Stimulated activated effector memory CD8-positive, alpha-beta T cell treated with anti-CD3 and anti-CD28 coated beads, Interleukin-12 subunit alpha, Interleukin-12 subunit beta, amount 100 ng/mL, for 72 hours (primary cell): ENCODE measurements at regions not wholly inside any gene's neighbourhood (a gene's known extent, or its start where the extent isn't known, plus 50 kb on each side); places are given as distances from the start of the nearest gene placed in this dataset.

Source experiments
- ATAC-seq: fragments of 150-1000 bp; cut with Tn5 transposase; 2 replicates; pipeline ENCODE4 v1.10.0; 2021
- DNase-seq, 2 donors: peaks; one replicate each; pipeline ENCODE4 v3.0.0; 2021 to 2022; ENCODE audit warnings: low spot score in 2 of 2
- H3K27ac Mint-ChIP-seq: one replicate; pipeline ENCODE4 v1.8.0; 2022; ENCODE audit warnings: mild to moderate bottlenecking, mixed read lengths
- H3K36me3 Mint-ChIP-seq: one replicate; pipeline ENCODE4 v1.8.0; 2022; ENCODE audit warnings: mild to moderate bottlenecking, mixed read lengths
- H3K4me1 Mint-ChIP-seq: one replicate; pipeline ENCODE4 v1.8.0; 2022; ENCODE audit warnings: mixed read lengths
- H3K4me3 Mint-ChIP-seq: one replicate; pipeline ENCODE4 v1.8.0; 2022; ENCODE audit warnings: mild to moderate bottlenecking, mixed read lengths
- H3K9me3 Mint-ChIP-seq: one replicate; pipeline ENCODE4 v1.8.0; 2022; ENCODE audit warnings: mixed read lengths

DNA sequence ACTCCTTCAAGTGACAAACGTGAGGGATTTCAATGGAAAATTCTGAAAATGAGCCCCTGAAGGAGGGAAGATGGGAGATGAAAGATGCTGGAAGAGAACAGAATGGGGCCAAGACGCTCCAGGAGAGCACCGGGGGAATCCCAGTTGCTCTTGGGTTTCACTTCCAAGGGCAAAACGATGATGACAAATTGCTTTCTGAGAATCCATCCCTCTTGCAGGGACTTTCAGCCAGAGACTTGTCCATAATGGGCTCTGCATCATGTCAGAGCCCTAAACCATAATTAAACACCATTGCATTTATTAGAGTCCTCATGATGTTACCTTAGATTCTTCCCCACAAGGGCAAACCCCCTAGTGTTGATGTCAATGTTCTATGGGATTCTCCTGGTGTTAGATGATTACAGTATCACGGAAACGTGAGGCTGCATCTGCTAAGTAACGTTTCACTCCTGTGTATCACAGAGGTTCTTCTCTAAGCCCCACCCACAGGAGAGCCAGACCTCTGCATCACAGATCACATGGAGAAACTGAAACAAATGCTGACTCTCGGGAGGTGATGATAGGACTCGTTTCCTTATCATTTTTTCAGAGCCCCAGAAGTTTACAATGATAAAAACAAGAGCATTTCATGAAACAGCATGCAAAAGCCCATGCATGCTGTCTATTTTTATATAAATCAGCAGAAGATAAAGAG lies 114.4 kb downstream of the TENT4A start:
- peak; percentile 9 to 61 for DNase-seq

DNA sequence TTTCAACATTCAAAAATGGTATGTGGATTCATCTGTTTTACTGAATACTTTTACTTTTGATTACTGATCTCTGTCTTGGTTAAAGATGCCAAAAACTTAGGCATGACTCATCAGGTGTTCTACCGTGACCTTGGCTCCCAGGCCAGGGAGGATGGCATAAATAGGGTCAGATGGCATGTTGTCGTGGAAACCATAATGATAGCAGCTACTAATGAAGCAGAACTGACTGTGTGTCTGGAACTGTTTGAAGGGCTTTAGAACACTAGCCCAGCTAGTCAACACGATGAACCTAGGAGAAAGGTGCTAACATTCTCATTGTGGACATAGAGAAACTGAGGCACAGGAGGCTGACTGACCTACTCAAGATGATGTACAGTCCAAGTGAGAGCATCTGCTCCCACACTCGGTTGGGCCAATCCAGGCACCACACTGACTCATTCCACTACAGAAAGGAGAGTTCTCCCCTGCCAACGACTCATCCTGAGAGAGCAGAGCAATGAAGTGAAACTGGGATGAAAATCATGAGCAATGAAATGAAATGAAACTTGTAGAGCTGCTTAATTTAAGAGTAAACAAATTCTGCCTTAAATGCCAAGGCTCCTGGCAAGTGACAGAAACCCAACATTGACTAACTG lies 116.0 kb downstream of the TENT4A start:
- H3K4me1 Mint-ChIP-seq: peaks cover 42% of the 10 kb centered on the region
- peak overlapping the region; percentile 76 for H3K4me3 Mint-ChIP-seq
- ATAC-seq (peak; percentile 92), DNase-seq (peak; percentile 19 to 78)
- H3K27ac Mint-ChIP-seq: peak overlapping the region; percentile 78
- peaks cover 7% of the 10 kb centered on the region for H3K9me3 Mint-ChIP-seq
- no peaks in the 10 kb centered on the region for H3K36me3 Mint-ChIP-seq

More for the DNA sequence above, 114.4 kb downstream of the TENT4A start:
- Mint-ChIP-seq H3K36me3 (no peaks in the 10 kb centered on the region), H3K4me1 (peaks cover 47% of the 10 kb centered on the region), H3K9me3 (peaks cover 11% of the 10 kb centered on the region), H3K4me3 (peak overlapping the region; percentile 76), H3K27ac (peak overlapping the region; percentile 78)
- ATAC-seq: peak; percentile 75

DNA sequence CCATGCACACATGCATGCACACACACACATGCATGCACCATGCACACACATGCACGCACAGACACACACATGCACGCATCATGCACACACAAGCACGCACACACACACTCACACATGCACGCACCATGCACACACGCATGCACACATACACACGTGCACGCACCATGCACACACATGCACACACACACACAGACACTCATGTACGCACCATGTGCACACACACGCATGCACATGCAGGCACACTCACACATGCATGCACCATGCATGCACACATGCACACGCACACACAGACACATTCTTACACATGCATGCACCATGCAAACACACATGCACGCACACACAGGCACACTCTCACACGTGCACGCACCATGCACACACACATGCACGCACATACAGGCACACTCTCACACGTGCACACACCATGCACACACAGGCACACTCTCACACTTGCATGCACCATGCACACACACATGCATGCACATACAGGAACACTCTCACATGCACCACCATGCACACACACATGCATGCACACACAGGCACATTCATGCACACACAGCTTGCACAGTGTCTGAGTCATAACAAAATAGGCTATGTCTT lies 117.5 kb downstream of the TENT4A start:
- no peak for ATAC-seq
- DNase-seq: no peak
- H3K4me1 Mint-ChIP-seq: peaks cover 42% of the 10 kb centered on the region
- H3K27ac Mint-ChIP-seq: no peak overlapping the region
- no peaks in the 10 kb centered on the region for H3K36me3 Mint-ChIP-seq
- H3K9me3 Mint-ChIP-seq: peaks cover 7% of the 10 kb centered on the region
- H3K4me3 Mint-ChIP-seq: no peak overlapping the region

GRCh38 chr5:6831678-6832671 lies 118.7 kb downstream of the TENT4A start:
- no peak for ATAC-seq
- H3K9me3 Mint-ChIP-seq: peaks cover 7% of the 10 kb centered on the region
- no peaks in the 10 kb centered on the region for H3K36me3 Mint-ChIP-seq
- no peak overlapping the region for H3K27ac Mint-ChIP-seq
- peaks cover 42% of the 10 kb centered on the region for H3K4me1 Mint-ChIP-seq
- no peak for DNase-seq
- no peak overlapping the region for H3K4me3 Mint-ChIP-seq

- no peaks in the 10 kb centered on the region for H3K36me3 Mint-ChIP-seq
- H3K4me1 Mint-ChIP-seq: peaks cover 39% of the 10 kb centered on the region
- no peak overlapping the region for H3K27ac Mint-ChIP-seq
- peaks cover 10% of the 10 kb centered on the region for H3K9me3 Mint-ChIP-seq
- DNase-seq (no peak), ATAC-seq (no peak)
- H3K4me3 Mint-ChIP-seq: no peak overlapping the region
Measured at GRCh38 chr5:6832994-6833393, 119.8 kb downstream of the TENT4A start.

- H3K4me1 Mint-ChIP-seq: peaks cover 36% of the 10 kb centered on the region
- no peak overlapping the region for H3K27ac Mint-ChIP-seq
- peaks cover 10% of the 10 kb centered on the region for H3K9me3 Mint-ChIP-seq
- H3K36me3 Mint-ChIP-seq: no peaks in the 10 kb centered on the region
- no peak overlapping the region for H3K4me3 Mint-ChIP-seq
- ATAC-seq (no peak), DNase-seq (no peak)
Measured at GRCh38 chr5:6833406-6833805, 120.2 kb downstream of the TENT4A start.

DNA sequence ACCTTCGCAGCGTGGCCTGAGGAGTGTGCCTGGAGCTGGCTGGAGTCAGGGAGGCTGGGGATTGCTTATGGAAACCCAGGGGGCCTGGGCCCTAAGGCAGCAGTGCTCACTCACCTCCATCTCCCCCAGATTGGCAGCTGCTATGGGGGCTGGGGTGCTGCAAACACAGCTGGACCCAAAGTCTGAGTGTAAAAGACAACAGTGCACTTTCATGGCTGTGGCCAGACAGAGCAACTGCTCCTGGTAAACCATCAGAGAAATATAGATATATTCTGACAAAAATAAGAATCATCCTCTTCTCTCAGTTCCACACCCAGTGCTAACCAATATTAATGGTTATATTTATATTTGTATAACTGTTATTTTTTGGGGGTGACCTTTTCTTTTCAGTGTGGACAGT lies 123.9 kb downstream of the TENT4A start:
- H3K4me1 Mint-ChIP-seq: peaks cover 8% of the 10 kb centered on the region
- H3K27ac Mint-ChIP-seq: no peak overlapping the region
- ATAC-seq: no peak
- H3K4me3 Mint-ChIP-seq: no peak overlapping the region
- peaks cover 7% of the 10 kb centered on the region for H3K9me3 Mint-ChIP-seq
- DNase-seq: no peak
- H3K36me3 Mint-ChIP-seq: no peaks in the 10 kb centered on the region

GRCh38 chr5:6837519-6838110 lies 124.4 kb downstream of the TENT4A start:
- Mint-ChIP-seq H3K4me3 (no peak overlapping the region), H3K36me3 (no peaks in the 10 kb centered on the region), H3K4me1 (peaks cover 8% of the 10 kb centered on the region), H3K9me3 (peaks cover 7% of the 10 kb centered on the region), H3K27ac (no peak overlapping the region)
- peak; percentile 21 to 77 for DNase-seq
- no peak for ATAC-seq

DNA sequence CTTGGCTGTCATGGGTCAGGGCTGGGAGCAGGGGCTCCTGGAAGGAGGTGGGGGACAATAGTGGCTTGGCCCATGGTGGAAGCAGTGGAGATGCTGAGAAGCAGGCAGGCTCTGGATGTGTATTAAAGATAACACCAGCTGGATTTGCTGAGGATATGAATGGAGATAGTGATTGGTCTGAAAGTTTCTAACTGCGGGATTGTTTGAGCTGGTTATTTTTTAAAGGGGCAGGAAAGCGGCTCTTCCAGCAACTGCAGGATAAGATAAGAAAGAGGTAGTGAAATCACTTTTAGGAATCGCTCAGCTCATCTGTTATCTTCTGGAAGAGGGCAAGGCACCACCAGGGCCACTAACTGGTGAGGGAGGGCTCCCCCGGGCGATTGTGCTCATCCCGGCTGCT lies 125.5 kb downstream of the TENT4A start:
- peaks cover 7% of the 10 kb centered on the region for H3K9me3 Mint-ChIP-seq
- no peak for DNase-seq

DNA sequence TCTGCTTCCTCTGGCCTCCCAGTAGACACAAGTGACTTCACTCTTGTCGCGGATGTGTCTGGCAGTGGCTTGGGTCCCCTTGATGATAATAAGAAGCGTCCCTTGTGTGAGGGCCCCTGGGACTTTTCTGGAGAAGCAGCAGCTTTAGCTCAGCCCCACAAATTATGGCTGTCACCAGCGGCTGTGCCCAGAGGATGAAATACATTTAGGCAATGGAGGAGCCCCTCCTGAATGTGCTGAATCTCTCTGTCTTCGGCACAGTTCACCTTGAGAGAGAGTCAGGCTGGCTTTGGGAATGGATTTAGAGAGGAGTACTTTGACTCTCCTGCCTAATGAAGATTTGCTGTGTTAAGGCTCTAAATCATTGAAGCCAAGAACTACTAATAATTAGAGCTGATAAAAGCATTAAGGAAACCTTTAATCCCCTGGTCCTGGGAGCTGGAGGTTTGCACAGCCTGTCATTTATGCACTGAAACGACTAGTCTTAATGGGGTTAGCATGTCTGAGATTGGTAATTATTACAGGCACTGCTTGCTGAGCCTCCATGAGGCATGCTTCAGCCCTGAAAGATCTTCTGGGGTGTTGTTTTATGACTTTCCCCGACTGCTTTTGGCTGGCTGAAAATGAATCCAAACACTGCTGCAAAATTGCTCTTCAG lies 127.0 kb downstream of the TENT4A start:
- H3K4me3 Mint-ChIP-seq: no peak overlapping the region
- H3K4me1 Mint-ChIP-seq: peaks cover 8% of the 10 kb centered on the region
- H3K9me3 Mint-ChIP-seq: peaks cover 7% of the 10 kb centered on the region
- ATAC-seq (no peak), DNase-seq (no peak)
- H3K36me3 Mint-ChIP-seq: no peaks in the 10 kb centered on the region
- no peak overlapping the region for H3K27ac Mint-ChIP-seq

More for the DNA sequence above, 125.5 kb downstream of the TENT4A start:
- peaks cover 8% of the 10 kb centered on the region for H3K4me1 Mint-ChIP-seq
- no peak overlapping the region for H3K4me3 Mint-ChIP-seq
- H3K27ac Mint-ChIP-seq: no peak overlapping the region
- no peaks in the 10 kb centered on the region for H3K36me3 Mint-ChIP-seq
- no peak for ATAC-seq

DNA sequence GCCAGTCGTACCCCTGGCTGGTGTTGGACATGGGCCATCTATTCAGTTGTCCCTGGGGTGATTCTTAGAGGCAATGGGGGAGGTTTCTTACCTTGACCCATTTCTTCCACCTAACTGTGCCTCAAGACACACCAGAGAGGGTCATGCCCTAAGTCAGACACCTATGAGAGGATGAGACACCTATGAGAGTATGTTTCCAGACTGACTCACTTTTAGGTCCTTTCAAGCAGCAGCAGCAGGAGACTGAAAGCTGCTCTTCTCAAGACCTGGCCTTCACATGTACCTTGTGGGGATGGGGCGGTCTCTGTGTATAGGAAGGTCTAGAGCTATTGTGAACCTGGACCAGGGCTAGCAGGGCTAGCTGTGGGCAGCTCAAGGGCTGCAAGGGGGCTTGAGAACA lies 130.1 kb downstream of the TENT4A start:
- Mint-ChIP-seq H3K27ac (no peak overlapping the region), H3K4me3 (no peak overlapping the region), H3K9me3 (no peaks in the 10 kb centered on the region), H3K4me1 (no peaks in the 10 kb centered on the region), H3K36me3 (no peaks in the 10 kb centered on the region)
- DNase-seq (no peak), ATAC-seq (peak; percentile 60)

DNA sequence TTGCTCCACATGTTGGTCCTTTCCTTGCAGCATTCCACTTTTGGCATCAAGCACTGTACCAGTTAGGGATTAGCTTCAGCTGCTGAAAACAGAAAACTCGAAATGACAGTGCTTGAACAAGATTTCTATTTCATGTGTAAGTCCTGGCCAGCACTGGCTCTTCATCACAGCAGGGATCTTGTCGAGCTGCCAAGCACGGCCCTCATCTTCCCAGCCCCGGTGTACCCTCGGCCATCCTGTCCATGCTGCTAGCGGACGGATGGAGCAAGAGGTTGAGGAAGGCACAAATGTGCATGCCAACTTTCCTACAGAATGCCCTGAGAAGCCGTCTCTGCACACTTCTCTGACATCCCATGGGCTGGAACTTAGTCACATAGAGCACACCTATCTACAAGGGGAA lies 130.6 kb downstream of the TENT4A start:
- no peaks in the 10 kb centered on the region for H3K36me3 Mint-ChIP-seq
- H3K4me3 Mint-ChIP-seq: no peak overlapping the region

DNA sequence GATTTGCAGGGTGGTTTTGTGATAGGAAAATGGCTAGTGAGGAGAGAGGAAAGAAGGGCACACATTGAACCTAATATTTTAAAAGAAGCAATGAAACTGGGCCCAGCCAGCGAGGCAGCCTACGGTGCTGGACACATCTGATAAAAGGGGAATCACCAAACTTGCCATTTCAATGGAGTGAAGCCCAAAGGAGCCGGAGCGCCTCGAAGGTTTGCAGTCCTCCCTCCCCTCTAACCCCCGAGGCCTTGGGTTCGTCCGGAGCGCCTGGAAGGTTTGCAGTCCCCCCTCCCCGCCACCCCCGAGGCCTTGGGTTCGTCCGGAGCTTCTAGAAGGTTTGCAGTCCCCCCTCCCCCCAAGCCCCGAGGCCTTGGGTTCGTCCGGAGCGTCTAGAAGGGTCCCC lies 132.6 kb downstream of the TENT4A start:
- no peak overlapping the region for H3K4me3 Mint-ChIP-seq
- H3K9me3 Mint-ChIP-seq: no peaks in the 10 kb centered on the region
- no peaks in the 10 kb centered on the region for H3K36me3 Mint-ChIP-seq
- no peak for DNase-seq
- H3K27ac Mint-ChIP-seq: no peak overlapping the region
- no peaks in the 10 kb centered on the region for H3K4me1 Mint-ChIP-seq
- no peak for ATAC-seq

More for the DNA sequence above, 130.6 kb downstream of the TENT4A start:
- H3K9me3 Mint-ChIP-seq: no peaks in the 10 kb centered on the region
- H3K4me1 Mint-ChIP-seq: no peaks in the 10 kb centered on the region
- no peak overlapping the region for H3K27ac Mint-ChIP-seq
- ATAC-seq: no peak
- no peak for DNase-seq

- no peak overlapping the region for H3K27ac Mint-ChIP-seq
- H3K36me3 Mint-ChIP-seq: no peaks in the 10 kb centered on the region
- no peaks in the 10 kb centered on the region for H3K9me3 Mint-ChIP-seq
- H3K4me3 Mint-ChIP-seq: no peak overlapping the region
- H3K4me1 Mint-ChIP-seq: no peaks in the 10 kb centered on the region
- ATAC-seq: no peak
- DNase-seq: no peak
Measured at GRCh38 chr5:6847870-6848269, 134.6 kb downstream of the TENT4A start.
